ENCODE measurements at regions not wholly inside any gene's neighbourhood (a gene's known extent, or its start where the extent isn't known, plus 50 kb on each side); places are given as distances from the start of the nearest gene placed in this dataset.

GRCh38 chr7:36017111-36017510, 135.9 kb upstream of the EEPD1 start:
- TF ChIP-seq EZH2 (IDR thresholded peaks at IDR 0.05; ENCODE audit: low read length, missing control alignments) (no peak), CTCF (conservative IDR thresholded peaks at IDR 0.05 in 1 of 2, IDR thresholded peaks at IDR 0.05 in 1 of 2; ENCODE audit: low read depth in 1 of 2, low read length in 2 of 2) (no peak)
